Ascending aorta (tissue), 2 donors: ENCODE measurements at regions not wholly inside any gene's neighbourhood (a gene's known extent, or its start where the extent isn't known, plus 50 kb on each side); places are given as distances from the start of the nearest gene placed in this dataset.
A peak's percentile ranks its signal among the peaks of the same experiment; 100 is the strongest.

Experiments
- DNase-seq, 2 donors: peaks; one replicate each; pipeline ENCODE4 v3.0.0-alpha.2; 2019; ENCODE audit warnings: low spot score in 2 of 2
- H3K27ac ChIP-seq, 2 donors: fragments of 200-600 bp; sonication (generic); one replicate each; pipeline ENCODE4 v1.5.1; 2016 to 2017; ENCODE audit warnings: mild to moderate bottlenecking in 1 of 2
- H3K27me3 ChIP-seq: fragments of 200-600 bp; sonication (generic); one replicate; pipeline ENCODE4 v1.5.1; 2017
- H3K36me3 ChIP-seq, 2 donors: fragments of 200-600 bp; sonication (generic); one replicate each; pipeline ENCODE4 v1.5.1; 2016
- H3K4me1 ChIP-seq, 2 donors: fragments of 200-600 bp; sonication (generic); one replicate each; pipeline ENCODE4 v1.5.1; 2016 to 2017; ENCODE audit warnings: mild to moderate bottlenecking in 1 of 2
- H3K4me3 ChIP-seq, 2 donors: fragments of 200-600 bp; sonication (generic); one replicate each; pipeline ENCODE4 v1.5.1; 2016 to 2017; ENCODE audit warnings: mild to moderate bottlenecking in 1 of 2
- H3K9me3 ChIP-seq, 2 donors: fragments of 200-600 bp; sonication (generic); one replicate each; pipeline ENCODE4 v1.5.1; 2016
- intact Hi-C: fragments of 100-400 bp; cut with DNase I; formaldehyde crosslinking; loops from one replicate; pipeline ENCODE4 v1.15.1; 2023
- TF ChIP-seq, protein P1 (sequence below), 3 experiments: fragments of 200-600 bp in 2 of 3; fragments of 450-650 bp in 1 of 3; sonication (generic) in 2 of 3; IDR thresholded peaks; one replicate each; pipeline ENCODE4 v1.5.1; 2016 to 2019; ENCODE audit warnings: antibody characterized with exemption in 3 of 3, mild to moderate bottlenecking in 1 of 3, moderate library complexity in 1 of 3

DNA sequence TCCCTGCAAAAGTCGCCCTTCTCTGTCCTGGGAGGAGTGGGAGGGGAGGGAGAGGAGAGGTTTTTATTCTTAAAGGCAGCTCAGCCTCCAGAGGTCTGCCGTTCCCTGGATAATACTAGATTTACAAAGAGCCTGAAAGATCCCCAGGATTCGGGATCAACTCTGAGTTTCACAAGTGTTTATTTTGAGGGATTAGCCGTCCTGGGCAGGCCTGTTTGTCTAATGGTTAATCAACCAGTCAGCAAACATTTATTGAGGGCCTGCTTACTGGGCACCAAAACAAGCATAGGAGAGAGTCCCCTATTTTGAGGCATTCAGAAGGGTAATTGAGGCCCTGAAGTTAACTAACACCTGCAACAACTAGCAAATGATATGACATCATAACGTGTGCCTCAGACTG lies 152.6 kb upstream of the SLC1A4 start:
- TF ChIP-seq, protein P1, sequence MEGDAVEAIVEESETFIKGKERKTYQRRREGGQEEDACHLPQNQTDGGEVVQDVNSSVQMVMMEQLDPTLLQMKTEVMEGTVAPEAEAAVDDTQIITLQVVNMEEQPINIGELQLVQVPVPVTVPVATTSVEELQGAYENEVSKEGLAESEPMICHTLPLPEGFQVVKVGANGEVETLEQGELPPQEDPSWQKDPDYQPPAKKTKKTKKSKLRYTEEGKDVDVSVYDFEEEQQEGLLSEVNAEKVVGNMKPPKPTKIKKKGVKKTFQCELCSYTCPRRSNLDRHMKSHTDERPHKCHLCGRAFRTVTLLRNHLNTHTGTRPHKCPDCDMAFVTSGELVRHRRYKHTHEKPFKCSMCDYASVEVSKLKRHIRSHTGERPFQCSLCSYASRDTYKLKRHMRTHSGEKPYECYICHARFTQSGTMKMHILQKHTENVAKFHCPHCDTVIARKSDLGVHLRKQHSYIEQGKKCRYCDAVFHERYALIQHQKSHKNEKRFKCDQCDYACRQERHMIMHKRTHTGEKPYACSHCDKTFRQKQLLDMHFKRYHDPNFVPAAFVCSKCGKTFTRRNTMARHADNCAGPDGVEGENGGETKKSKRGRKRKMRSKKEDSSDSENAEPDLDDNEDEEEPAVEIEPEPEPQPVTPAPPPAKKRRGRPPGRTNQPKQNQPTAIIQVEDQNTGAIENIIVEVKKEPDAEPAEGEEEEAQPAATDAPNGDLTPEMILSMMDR (IDR thresholded peaks at IDR 0.05) = no peak
- Histone ChIP-seq H3K27me3 (no peaks in the 10 kb centered on the region), H3K9me3 (no peaks in the 10 kb centered on the region), H3K4me1 (peaks cover 1 to 9% of the 10 kb centered on the region in 2 donors), H3K4me3 (no peak overlapping the region), H3K36me3 (no peaks in the 10 kb centered on the region), H3K27ac (no peak overlapping the region)
- DNase-seq = no peak
- intact Hi-C loops = no loop called here

- TF ChIP-seq, protein P1 (IDR thresholded peaks at IDR 0.05) = no peak
- no peaks in the 10 kb centered on the region for H3K9me3 ChIP-seq
- H3K36me3 ChIP-seq = no peaks in the 10 kb centered on the region
- no peak for DNase-seq
- no peaks in the 10 kb centered on the region for H3K27me3 ChIP-seq
- intact Hi-C loops = no loop called here
- H3K4me1 ChIP-seq = peaks cover 0 to 9% of the 10 kb centered on the region in 2 donors
- peak overlapping the region in 1 of 2 donors; percentile 21 for H3K27ac ChIP-seq
- no peak overlapping the region for H3K4me3 ChIP-seq
Observed at GRCh38 chr2:64837116-64837731, 152.0 kb upstream of the SLC1A4 start.

DNA sequence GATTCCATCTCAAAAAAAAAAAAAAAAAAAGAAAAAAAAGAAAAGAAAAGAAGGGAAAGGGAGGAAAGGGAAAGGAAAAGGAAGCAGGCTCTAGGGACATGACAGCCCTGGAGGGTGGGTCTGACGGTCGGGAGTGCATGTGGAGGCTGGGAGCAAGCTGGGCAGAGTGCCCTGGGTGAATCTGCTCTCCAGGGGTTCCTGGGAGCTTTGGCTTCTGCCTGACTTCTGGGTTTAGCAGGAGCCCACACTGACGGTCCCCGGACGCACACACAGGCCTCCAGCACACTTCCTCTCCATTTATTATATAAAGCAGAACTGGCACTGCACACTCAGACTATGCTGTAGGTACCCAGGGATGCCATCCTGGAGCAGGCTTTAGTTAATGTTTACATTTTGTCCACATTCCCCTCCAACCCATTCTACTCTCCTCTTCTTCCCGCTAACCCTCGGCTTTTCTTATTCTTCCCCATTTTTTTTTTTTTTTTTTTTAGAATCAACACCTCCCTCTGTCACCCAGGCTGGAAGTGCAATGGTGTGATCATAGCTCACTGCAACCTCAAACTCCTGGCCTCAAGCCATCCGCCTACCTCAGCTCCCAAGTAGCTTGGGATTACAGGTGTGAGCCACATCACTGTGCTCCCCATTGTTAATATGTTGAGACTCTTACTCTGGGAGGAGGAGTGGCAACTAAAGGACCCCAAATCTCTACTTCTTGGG lies 151.1 kb upstream of the SLC1A4 start:
- TF ChIP-seq, protein P1 (IDR thresholded peaks at IDR 0.05) = no peak

DNA sequence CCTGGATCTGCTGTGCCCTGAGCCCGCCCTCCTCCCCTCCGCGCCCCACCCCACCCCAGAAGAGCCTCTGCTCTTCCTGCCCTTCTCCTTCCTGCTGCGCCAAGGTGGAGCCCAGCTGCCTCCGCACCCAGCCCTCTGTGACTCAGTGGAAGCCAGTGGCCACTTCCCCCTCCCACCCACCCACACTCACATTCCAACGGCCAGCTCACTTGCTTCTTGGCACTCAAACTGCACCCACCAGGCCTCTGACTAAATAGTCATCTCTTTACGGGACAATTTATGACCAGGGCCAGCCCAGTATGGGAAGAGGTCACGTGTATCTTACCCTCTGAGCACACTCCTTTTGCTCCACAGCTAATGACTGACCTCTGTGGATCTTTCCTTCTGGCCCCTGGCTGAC lies 150.4 kb upstream of the SLC1A4 start:
- intact Hi-C loops = no loop called here
- DNase-seq = peak; percentile 33 to 74

More for the DNA sequence above, 151.1 kb upstream of the SLC1A4 start:
- Histone ChIP-seq H3K9me3 (no peaks in the 10 kb centered on the region), H3K27me3 (no peaks in the 10 kb centered on the region), H3K36me3 (no peaks in the 10 kb centered on the region), H3K27ac (peak overlapping the region in 1 of 2 donors; percentile 37), H3K4me1 (peaks cover 0 to 9% of the 10 kb centered on the region in 2 donors), H3K4me3 (no peak overlapping the region)
- DNase-seq = no peak
- intact Hi-C loops = no loop called here

DNA sequence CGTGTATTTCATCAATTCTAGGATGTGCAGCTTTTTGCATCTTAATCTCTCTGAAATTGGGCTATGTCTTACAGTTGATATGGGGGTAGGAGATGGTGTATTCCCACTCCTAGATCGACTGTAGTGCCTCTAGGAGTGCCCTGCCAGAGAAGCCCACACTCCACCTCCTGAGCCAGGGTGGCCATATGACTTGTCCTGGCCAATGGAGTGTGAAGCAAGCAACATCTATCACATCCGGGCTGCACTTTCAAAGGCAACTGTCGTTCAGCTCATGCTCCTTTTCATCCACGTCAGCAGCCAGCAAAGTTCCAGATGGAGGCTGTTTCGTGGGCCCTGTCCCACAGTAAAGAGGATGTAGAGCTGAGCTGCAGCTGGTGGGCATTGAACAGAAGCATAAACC lies 149.4 kb upstream of the SLC1A4 start:
- Histone ChIP-seq H3K27ac (no peak overlapping the region), H3K9me3 (no peaks in the 10 kb centered on the region), H3K4me1 (peaks cover 0 to 9% of the 10 kb centered on the region in 2 donors), H3K27me3 (no peaks in the 10 kb centered on the region), H3K36me3 (no peaks in the 10 kb centered on the region), H3K4me3 (no peak overlapping the region)
- intact Hi-C loops = no loop called here
- TF ChIP-seq, protein P1 (IDR thresholded peaks at IDR 0.05) = no peak
- DNase-seq = no peak

More for the DNA sequence above, 150.4 kb upstream of the SLC1A4 start:
- peaks cover 0 to 9% of the 10 kb centered on the region in 2 donors for H3K4me1 ChIP-seq
- no peaks in the 10 kb centered on the region for H3K27me3 ChIP-seq
- H3K4me3 ChIP-seq = no peak overlapping the region
- no peaks in the 10 kb centered on the region for H3K36me3 ChIP-seq
- peak overlapping the region in 1 of 2 donors; percentile 37 for H3K27ac ChIP-seq
- TF ChIP-seq, protein P1 (IDR thresholded peaks at IDR 0.05) = no peak
- H3K9me3 ChIP-seq = no peaks in the 10 kb centered on the region
